ENCODE measurements at regions not wholly inside any gene's neighbourhood (a gene's known extent, or its start where the extent isn't known, plus 50 kb on each side); places are given as distances from the start of the nearest gene placed in this dataset.

- no peak for TF ChIP-seq POLR2A (IDR thresholded peaks at IDR 0.05; ENCODE audit: low read length)
- TF ChIP-seq GATA1 (IDR thresholded peaks at IDR 0.05; ENCODE audit: low read depth, low read length) = no peak
Measured at GRCh38 chr11:37972691-37973090, 1374.7 kb upstream of the RAG2 start.
